ENCODE measurements at regions not wholly inside any gene's neighbourhood (a gene's known extent, or its start where the extent isn't known, plus 50 kb on each side); places are given as distances from the start of the nearest gene placed in this dataset.

- DNase-seq (ENCODE audit: extremely low read depth, low read depth), result no peak
Measured at GRCh38 chr6:167437888-167438484, 113.1 kb downstream of the TTLL2 start.

GRCh38 chr6:167441715-167442206 lies 116.9 kb downstream of the TTLL2 start:
- no peak for DNase-seq (ENCODE audit: extremely low read depth, low read depth)

GRCh38 chr6:167442245-167442644 lies 117.4 kb downstream of the TTLL2 start:
- no peak for DNase-seq (ENCODE audit: extremely low read depth, low read depth)

GRCh38 chr6:167442796-167443680 lies 118.2 kb downstream of the TTLL2 start:
- no peak for DNase-seq (ENCODE audit: extremely low read depth, low read depth)

GRCh38 chr6:167444602-167445346 lies 119.9 kb downstream of the TTLL2 start:
- no peak for DNase-seq (ENCODE audit: extremely low read depth, low read depth)

- DNase-seq (ENCODE audit: extremely low read depth, low read depth), result no peak
Measured at GRCh38 chr6:167445568-167445967, 120.7 kb downstream of the TTLL2 start.

GRCh38 chr6:167446046-167446445 lies 121.2 kb downstream of the TTLL2 start:
- DNase-seq (ENCODE audit: extremely low read depth, low read depth), result no peak

GRCh38 chr6:167446971-167447370 lies 122.1 kb downstream of the TTLL2 start:
- DNase-seq (ENCODE audit: extremely low read depth, low read depth), result no peak

GRCh38 chr6:167448378-167448777 lies 123.5 kb downstream of the TTLL2 start:
- no peak for DNase-seq (ENCODE audit: extremely low read depth, low read depth)

- DNase-seq (ENCODE audit: extremely low read depth, low read depth), result no peak
Measured at GRCh38 chr6:167449094-167449861, 124.4 kb downstream of the TTLL2 start.

GRCh38 chr6:167450626-167451025 lies 125.7 kb downstream of the TTLL2 start:
- no peak for DNase-seq (ENCODE audit: extremely low read depth, low read depth)

- no peak for DNase-seq (ENCODE audit: extremely low read depth, low read depth)
Measured at GRCh38 chr6:167452338-167453081, 127.6 kb downstream of the TTLL2 start.

- DNase-seq (ENCODE audit: extremely low read depth, low read depth), result no peak
Measured at GRCh38 chr6:167453082-167453446, 128.2 kb downstream of the TTLL2 start.

- DNase-seq (ENCODE audit: extremely low read depth, low read depth), result no peak
Measured at GRCh38 chr6:167454003-167454402, 129.1 kb downstream of the TTLL2 start.

- DNase-seq (ENCODE audit: extremely low read depth, low read depth), result no peak
Measured at GRCh38 chr6:167455371-167455770, 130.5 kb downstream of the TTLL2 start.

GRCh38 chr6:167462514-167463312 lies 137.8 kb downstream of the TTLL2 start:
- no peak for DNase-seq (ENCODE audit: extremely low read depth, low read depth)

GRCh38 chr6:167464177-167464576 lies 139.3 kb downstream of the TTLL2 start:
- no peak for DNase-seq (ENCODE audit: extremely low read depth, low read depth)

- no peak for DNase-seq (ENCODE audit: extremely low read depth, low read depth)
Measured at GRCh38 chr6:167465482-167465881, 140.6 kb downstream of the TTLL2 start.

- no peak for DNase-seq (ENCODE audit: extremely low read depth, low read depth)
Measured at GRCh38 chr6:167467282-167467681, 142.4 kb downstream of the TTLL2 start.

All from NCI-H460 (cell line).